Endothelial cell of hepatic sinusoid (primary cell): ENCODE measurements at regions not wholly inside any gene's neighbourhood (a gene's known extent, or its start where the extent isn't known, plus 50 kb on each side); places are given as distances from the start of the nearest gene placed in this dataset.

Experiments
- in situ Hi-C: cut with HindIII; loops from 2 replicates; pipeline ENCODE4 v1.10.0; 2017; ENCODE audit warnings: low sequenced_read_pairs

DNA sequence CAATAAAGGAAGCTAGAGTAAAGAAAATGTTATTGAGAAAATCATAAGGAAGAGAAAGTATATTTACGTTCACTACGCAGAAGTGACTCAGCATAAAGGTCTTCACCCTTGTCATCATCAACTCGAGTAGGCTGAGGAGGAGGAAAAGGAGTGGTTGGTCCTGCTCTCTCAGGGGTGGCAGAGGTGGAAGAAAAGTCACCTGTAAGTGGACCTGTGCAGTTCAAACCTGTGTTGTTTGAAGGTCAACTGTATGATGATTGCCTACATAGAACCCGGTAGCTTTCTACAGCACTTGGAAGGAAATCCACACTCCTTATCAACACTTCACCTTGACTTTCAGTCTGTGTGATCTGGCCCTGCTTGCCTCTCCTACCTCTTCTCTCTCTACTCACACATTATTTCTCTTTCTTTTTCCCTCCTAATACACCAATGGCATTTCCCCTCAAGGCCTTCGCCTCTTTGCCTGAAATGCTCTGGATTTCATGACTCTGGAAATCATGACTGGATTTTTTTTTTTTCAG, 109.3 kb upstream of the CPEB4 start:
- in situ Hi-C loops, result no loop called here

DNA sequence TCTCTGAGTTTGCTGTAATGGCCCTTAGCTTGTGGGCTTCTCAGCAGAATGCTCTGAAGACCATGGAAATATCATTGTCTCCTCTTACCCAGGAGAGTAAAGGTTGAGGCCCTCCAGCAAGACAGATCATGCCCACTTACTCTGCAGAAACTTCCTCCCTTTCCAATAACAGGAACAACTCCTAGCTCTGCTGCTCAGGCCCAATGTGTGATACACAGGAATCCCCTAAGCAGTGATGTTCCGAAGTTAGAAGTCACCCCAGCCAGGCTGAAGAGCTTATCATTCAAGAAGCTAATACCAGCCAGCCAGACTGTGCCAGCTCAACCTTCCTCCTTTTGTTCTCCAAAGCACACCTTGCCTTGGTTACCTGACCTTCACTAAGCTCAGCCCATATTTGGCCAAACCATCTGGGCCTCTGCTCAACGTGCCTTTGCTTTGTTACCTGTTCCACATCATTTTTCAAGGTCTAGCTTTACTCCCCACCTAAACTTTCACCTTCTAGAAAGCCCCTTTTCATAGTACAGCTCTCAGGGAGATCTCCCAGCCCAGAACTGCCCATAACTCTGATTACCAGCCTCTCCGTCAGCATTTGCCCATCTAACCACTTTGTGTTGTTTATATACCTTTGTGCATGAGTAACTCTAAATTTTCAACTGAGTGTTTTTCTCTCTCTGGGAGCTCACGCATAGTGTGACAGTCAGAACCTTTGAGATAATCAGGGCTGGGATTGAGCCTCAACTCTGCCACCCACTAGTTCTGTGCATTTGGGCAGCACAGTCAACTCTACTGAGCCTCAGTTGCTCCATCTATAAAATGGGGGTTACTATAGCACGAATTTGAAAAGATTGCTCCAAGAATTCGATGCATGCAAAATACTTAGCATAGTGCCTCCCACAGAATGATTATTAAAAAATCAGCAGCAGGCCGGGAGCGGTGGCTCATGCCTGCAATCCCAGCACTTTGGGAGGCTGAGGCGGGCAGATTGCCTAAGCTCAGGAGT, 107.6 kb upstream of the CPEB4 start:
- in situ Hi-C loops, result no loop called here

DNA sequence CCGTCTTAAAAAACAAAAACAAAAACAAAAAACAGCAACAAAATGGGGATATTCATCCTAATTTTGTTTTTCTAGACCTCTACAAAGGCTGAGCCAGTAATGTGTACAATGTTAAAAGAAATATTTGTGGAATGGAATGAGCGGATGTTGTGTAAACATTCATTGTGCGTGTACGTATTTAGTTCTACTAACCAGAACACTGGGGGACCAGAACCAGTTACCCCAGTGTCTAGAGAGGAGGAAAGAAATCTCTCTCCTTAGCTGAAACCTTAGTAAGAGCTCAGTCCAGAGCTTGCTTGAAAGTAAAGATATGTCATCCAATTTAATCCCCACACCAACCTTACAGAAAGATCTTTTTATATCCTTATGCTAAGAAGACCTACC, 106.7 kb upstream of the CPEB4 start:
- in situ Hi-C loops, result no loop called here

DNA sequence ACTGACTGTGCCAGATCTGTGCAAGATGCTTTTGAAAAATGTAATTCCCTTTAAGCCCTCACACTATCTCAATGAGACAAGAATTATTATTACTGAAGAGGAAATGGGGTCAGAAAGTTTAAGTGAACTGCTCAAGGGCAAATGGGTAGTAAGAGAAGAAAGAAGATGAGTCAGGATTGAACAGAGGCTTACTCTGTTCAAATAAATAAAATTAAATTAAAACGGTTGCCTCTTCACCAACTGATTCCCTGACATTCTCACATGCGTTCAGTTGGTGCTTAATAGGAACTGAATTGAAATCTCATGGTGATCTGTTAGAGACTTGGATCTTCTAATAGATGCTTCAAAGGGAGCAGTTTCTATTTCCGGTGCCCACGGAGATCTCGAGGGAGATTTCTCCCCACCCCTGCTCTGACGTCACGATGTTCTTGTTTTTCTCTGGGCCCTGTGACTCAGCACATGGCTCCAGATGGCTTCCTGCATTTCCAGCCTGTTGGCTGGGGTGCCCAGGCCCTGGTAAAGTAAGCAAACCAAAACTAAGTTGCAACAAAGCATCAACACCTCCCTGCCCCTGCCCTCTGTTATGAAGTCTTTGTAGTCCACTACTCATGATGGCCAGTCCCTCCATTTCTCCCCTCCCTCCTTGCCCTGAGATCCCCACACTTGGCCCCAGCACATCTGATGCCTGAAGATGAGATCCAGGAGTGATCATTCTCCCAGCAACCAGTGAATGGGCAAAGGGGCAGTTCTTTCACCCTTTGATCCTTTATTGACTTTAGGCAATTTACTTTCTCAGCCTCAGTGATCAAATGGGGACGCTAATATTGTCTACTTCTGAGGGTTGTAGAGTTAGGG, 106.1 kb upstream of the CPEB4 start:
- in situ Hi-C loops, result no loop called here

DNA sequence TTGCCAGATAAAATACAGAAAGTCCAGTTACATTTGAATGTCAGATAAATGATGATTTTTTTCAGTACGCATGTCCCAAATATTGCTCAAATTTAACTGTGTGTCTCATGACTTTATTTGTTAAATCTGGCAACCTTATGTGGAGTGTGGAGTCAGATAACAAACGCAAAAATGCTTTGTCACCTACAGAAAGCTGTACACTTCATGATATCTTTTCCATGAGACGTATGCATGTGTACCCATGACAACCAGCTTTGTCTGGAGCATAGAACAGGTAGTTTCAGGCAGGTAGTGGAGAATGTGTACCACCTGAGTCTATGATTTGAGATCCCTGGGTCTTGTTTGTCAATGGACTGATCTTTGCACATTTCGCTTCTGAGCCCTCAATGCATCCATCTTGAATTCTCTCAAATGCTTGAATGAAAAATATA, 105.5 kb upstream of the CPEB4 start:
- in situ Hi-C loops, result no loop called here

DNA sequence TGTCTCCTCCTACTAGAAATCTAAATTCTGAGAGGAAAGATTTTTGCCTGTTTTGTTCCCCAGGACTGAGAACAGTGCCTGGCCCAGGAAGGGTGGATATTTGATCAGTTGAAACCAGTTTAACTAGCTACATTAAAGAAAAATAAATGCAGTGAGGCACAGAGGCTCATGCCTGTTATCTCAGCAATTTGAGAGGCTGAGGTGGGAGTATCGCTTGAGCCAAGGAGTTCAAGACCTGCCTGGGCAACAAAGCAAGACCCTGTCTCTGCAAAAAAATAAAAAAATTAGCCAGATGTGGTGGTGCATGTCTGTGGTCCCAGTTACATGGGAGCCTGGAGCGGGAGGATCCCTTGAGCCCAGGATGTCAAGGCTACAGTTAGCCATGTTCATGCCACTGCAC, 104.8 kb upstream of the CPEB4 start:
- in situ Hi-C loops, result no loop called here

DNA sequence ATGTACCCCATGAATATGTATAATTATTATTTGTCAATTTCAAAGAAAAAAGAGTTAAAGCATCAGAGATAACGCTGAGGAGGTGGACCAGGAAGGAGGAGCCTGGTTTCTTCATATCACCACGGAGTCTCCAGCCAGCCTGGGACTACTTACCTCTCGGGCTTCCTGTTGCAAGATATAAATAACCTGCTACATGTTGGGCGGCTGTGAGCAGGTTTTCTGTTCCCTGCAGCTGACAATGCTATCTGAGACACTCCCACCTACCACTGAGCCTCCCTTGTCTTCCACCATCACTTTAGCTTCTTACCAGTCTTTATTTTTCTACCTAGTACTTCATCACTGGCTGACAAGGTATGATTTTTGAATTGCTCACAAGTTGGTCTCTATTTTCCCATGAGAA, 102.7 kb upstream of the CPEB4 start:
- in situ Hi-C loops, result no loop called here

DNA sequence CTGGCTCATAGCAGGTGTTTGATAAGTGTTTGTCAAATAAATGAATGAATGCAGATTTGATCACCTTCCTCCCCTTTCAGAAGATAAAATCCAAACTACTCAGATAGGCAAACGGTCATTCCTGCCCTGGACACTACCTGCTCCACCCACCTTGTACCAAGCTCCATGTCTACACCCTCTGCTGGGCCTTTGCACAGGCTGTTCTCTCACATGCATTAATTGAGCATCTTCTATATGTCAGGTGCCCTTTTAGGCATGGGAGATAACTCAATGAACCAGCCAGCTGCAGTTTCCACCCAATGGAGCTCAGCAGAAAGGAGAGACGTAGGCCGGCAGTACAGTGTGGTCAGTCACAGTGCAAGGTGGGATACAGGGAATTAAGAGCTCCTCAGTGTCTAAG, 102.3 kb upstream of the CPEB4 start:
- in situ Hi-C loops, result no loop called here

DNA sequence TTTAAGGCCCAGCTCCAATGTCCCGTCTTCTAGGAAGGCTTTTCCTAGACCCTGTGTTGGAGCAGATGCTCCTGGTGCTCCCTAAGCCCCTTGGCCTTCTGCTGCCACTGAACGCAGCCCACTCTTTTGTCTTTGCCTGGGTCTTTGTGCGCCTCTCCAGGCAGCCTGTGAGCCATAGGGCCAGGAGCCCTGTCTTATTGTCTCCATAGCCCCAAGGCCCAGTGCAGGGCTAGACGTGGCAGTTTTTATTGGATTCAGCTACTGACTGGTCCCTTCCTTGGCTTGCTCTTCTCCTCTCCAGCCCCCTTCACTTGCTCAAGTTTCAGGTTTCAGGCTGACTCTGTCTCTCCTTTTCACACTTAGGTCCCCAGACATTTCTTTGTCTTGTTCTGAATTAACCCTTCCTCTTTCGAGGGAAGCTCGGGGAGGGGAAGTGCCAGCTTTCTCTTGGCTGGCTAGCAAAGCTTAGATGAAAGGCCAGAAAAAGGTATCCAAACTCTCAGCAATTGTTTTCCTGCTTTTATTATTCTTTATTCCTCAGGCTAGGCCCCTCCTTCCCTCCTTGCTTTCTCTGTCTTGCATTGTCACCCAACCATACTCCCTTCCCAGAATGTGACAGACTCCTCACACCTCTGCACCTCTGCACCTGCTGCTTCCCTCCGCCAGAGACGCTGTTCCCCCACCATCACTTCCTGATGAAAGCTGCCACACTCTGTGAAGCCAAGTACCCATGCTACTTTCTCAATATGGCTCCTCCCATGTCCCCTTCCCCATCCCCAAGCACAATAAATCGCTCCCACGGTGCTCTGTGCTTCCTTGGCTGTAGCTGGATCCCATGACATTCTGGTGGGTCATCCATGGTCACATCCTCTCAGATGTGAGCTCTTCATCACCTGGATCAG, 101.6 kb upstream of the CPEB4 start:
- in situ Hi-C loops, result no loop called here

DNA sequence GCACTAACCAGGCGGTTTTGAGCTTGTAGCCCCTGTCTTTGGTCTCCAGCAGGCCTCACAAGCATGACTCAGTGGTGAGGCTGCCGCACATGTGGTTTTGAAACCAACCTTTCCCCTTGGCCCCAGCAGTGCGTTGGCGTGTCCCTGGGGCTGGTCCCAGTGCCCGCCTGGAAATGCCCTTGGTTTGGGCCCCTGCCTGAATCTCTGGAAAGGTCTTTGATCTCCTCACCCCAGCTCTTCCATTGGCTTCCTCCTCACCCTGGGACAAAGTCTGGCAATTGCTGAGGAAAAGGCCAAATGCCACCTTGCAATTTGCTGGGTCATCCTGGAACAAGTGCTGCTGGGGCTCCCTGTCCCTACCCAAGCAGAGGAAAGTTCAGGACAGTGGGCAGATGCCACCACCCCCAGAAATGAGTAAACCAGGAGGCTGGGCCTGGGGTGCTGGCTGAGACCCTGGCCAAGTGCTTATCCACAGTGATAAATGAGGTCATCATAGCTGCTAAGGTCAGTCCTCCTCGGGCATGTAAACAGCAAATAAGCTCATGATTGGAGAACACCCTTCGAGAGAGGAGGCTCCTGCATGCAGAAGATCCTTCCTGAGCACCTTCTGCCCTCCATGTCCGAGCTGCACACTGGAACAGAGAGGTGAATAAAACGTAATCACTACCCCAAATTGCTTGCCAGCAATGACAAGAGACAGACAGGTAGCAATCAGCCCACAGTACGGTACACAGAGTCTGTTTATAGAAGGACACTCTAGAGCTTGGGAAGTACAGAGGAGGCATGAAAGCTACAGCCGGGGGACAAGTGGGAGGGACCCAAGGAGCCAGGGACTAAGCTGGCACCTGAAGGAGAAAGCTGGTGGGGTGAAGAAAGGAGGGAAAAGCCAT, 98.9 kb upstream of the CPEB4 start:
- in situ Hi-C loops, result no loop called here

DNA sequence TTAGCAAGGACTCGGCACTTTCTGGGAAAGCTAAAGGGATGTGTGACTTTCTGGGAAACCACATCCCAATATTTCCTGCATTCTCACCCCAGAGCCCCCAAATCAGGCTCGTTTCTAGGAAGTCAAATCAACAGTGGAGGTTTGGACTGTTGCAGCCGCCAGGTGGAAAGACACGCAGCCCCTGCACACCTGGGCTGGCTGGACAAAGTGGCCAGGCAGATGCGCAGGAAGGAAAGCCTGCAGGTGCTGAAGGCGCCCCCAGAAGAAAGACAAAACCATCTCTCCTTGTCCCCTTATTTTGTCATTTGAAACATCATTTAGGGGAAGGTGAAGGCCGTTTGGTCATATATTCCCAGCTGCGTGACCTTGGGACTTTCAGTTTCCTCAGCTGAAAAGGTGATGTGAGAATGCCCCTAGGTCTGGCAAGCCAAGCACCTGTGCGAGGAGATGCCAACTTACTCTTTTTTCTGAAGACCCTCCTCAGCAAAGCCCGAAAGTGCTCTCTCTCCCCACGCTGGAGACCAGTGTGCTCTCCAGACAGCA, 97.9 kb upstream of the CPEB4 start:
- in situ Hi-C loops, result no loop called here

DNA sequence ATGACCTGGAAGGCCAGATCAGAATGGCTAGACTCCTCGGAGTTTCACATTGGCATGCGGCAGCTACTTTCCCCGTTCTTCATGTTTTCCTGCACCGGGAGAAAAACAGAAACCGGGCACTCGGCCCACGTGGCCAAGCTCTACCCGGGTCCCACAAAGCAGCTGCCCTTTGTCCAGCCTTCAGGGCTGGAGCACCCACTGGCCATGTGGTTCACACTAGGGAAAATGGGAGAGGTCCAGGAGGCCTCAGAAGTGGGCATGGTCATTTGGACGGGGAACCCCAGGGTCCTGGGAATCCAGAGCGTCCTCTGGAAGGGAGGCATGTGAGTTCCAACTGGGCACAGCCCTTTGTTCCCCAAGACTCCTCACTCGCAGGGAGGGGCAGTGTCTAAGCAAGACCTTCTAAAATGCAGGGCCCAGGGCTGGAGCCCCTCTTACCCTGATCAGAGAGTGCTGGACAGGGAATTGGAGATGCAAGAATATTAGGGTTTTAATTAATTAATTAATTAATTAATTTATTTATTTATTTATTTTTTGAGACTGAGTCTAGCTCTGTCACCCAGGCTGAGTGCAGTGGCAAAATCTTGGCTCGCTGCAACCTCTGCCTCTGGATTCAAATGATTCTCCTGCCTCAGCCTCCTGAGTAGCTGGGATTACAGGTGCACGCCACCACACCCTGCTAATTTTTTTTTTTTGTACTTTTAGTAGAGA, 97.2 kb upstream of the CPEB4 start:
- in situ Hi-C loops, result no loop called here

DNA sequence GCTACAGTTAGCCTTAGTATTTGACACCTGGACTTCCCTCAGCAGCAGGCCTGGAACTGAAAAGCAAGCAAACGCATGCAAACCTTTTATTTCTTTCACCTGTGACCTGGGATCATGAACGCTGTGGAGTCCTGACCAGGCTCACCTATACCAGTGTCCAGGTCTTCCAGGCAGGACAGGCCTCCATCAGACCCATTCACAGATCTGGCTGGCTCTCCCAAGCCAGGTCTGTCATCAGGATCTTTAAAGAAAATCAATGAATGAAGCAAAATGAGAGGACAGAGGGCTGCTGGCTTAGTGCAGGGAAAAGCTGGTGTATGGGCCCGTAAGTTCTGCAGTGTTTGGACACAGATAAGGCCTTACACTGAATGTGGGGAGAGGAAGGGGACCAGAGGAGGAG, 96.3 kb upstream of the CPEB4 start:
- in situ Hi-C loops, result no loop called here

DNA sequence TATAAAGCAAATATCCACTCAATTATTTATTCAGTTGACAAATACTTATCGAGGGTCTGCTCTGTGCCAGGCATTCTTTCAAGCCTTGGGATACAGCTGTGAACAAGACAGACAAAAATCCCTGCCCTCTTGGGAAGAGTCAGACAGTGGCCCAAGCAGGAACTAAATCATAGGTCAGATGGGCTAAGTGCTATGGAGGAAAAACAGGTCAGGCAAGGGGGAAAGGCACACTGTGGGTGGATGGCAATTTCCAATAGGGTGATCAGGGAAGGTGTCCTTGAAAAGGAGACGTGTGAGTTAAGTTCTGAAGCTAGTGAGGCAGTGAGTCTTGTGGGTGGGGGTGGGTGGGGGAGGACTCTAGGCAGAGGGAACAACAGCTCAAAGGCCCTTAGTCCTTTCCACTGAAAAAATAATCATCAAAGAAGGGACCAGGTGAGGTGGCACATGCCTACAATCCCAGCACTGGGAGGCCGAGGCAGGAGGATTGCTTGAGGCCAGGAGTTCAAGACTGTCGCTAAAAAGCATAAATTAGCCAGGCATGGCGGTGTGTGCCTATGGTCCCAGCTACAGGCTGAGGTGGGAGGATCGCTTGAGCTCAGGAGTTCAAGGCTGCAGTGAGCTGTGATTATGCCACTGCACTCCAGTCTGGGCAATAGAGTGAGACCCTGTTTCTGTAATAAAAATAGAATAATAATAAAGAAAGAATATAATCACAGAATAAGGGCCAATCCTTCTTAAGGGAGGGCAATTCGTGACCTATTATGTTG, 95.2 kb upstream of the CPEB4 start:
- in situ Hi-C loops, result no loop called here

DNA sequence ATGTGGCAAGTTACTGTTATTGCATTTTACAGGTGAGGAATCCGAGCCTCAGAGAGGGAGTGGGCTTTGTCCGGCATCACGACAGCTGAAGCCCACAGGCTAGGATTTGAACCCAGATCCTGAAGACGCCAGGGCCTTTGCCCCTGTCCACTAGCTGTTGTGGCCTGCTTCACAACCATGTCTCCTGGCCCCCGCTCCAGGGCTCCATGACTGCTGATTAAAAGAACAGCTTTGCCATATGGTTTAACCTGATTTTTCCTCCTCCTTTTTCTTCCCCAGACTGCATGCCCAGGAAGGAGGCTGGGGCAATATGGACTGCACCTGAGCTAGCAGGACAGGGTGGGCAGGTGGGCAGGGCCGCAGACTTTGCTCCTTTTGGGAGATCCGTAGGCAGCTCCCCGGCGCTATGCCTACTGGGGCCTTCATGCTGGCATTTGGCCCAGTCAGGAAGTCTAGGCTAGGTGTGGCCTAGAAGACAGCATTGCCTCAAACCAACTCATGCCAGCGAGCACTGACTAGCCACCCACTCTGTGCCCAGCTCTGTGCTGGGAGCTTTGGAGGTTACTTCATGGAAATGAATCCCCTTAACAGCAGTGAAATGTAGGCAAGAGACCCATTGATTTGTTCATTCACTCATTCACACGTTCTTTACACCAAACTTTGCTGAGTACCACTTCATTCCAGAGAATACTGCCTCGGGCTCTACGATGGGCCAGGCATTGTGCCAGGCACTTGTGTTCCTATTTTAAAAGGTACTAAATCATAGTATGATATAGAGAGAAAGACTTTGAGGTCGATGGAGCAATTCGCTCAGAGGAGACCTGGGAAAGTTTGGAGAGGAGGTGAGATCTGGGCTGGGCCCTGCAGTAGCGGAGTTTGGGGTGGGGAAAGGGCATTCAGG, 94.3 kb upstream of the CPEB4 start:
- in situ Hi-C loops, result no loop called here

DNA sequence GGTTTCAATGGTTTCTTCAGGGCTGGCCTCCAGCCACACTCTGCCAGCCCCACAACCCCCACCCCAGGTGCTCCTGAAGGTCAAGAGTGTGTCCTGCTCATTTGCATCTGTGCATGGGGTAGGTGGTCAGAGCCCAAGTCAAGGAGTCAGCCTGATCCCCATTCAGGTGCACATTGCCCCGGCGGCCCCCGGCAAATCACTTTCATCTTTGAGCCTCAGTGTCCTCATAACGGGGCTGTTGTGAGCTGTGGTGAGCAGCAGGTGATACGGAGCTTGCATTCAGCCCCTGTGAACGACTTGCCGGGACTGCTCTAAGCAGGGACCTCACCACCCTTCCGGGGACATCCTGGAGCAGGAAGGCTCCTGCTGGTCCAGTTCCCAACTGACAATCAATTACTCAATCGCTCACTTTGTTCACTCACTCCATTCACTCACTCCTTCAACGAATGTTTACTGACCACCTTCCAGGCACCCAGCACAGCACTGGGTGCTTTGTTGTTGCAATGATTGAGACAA, 93.2 kb upstream of the CPEB4 start:
- in situ Hi-C loops, result no loop called here

DNA sequence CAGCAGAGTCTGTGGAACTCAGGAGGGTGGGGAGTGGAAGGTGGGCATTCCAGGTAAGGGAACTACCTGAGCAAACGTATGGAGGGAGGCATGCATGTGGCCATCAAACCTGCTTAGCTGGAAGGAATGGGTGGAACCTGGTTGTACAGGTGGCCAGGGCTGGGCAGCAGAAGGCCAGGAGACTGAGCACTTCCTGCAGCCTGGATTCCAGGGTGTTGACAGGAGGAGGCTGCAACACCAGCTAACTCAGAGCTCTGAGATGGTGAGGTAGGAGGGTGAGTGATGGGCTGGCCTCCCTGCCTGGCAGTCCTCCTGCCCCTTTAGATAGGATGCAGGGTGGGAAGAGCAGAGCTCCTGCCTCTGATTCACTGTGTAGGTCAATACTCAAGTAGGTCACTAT, 92.5 kb upstream of the CPEB4 start:
- in situ Hi-C loops, result no loop called here
